HepG2 (cell line): ENCODE measurements at regions not wholly inside any gene's neighbourhood (a gene's known extent, or its start where the extent isn't known, plus 50 kb on each side); places are given as distances from the start of the nearest gene placed in this dataset.

Experiments used
- ATAC-seq: fragments of 200-7000 bp; cut with Tn5 transposase; 3 replicates; pipeline ENCODE4 v1.9.1; 2020; ENCODE audit warnings: mild to moderate bottlenecking, moderate library complexity
- BruUV-seq: library from RNA; stranded (reverse); fragments of 400-500 nt; replicated peaks from 2 replicates; lab custom pipeline; 2021; lab: Mats Ljungman, UMichigan
- CTCF ChIA-PET: fragments of 300-600 bp; formaldehyde crosslinking; extraction: SDS; loops from one replicate; lab custom pipeline; 2021; ENCODE audit warnings: low total read pairs, inconsistent platforms, low intra/inter-chr PET ratio; lab: Yijun Ruan, JAX
- POLR2A ChIA-PET: fragments of 350-600 bp; sonication (Branson Sonifier 250); formaldehyde crosslinking; loops from one replicate; lab custom pipeline; 2020; ENCODE audit warnings: antibody characterized with exemption, inconsistent platforms; lab: Yijun Ruan, JAX
- DNase-seq: peaks from one replicate; pipeline ENCODE4 v3.0.0-alpha.2; 2015; ENCODE audit warnings: low spot score
- FAIRE-seq: peaks from 3 replicates; lab custom pipeline; 2011; peaks lifted over from hg19 to GRCh38; lab: Jason Lieb, UNC
- H2AFZ ChIP-seq: one replicate; pipeline ENCODE4 v1.6.1; 2011; ENCODE audit warnings: low read length, inconsistent platforms
- H3K27ac ChIP-seq: fragments of 300-600 bp; 3 replicates; pipeline ENCODE4 v1.8.0; 2011; ENCODE audit warnings: mixed run types, mild to moderate bottlenecking, mixed read lengths, low read length, inconsistent platforms; ENCODE audit not compliant: insufficient read depth; ENCODE audit errors: extremely low read length
- H3K27me3 ChIP-seq, 2 experiments: fragments of 200-600 bp in 1 of 2; 2 replicates in 1 of 2; 3 replicates in 1 of 2; pipeline versions ENCODE4 v1.6.0 to v1.8.0; 2011; ENCODE audit warnings: low read length in 2 of 2, mild to moderate bottlenecking in 2 of 2, moderate library complexity in 2 of 2, inconsistent platforms in 1 of 2; ENCODE audit not compliant: insufficient read depth in 2 of 2, control insufficient read depth in 1 of 2
- H3K36me3 ChIP-seq, 2 experiments: fragments of 200-600 bp in 1 of 2; replicated peaks in 1 of 2; 2 replicates in 1 of 2; 3 replicates in 1 of 2; pipeline versions ENCODE4 v1.5.1 to v1.8.0; 2011; ENCODE audit warnings: low read length in 2 of 2, inconsistent platforms in 1 of 2; ENCODE audit not compliant: insufficient read depth in 2 of 2, control insufficient read depth in 1 of 2
- H3K4me1 ChIP-seq: 2 replicates; pipeline ENCODE4 v1.5.1; 2012; ENCODE audit warnings: low read length, inconsistent platforms; ENCODE audit not compliant: insufficient read depth
- H3K4me2 ChIP-seq: 2 replicates; pipeline ENCODE4 v1.6.0; 2011; ENCODE audit warnings: low read depth, low read length, inconsistent platforms
- H3K4me3 ChIP-seq, 3 experiments: fragments of 200-600 bp in 1 of 3; sonication (generic), shearing (Covaris generic) in 1 of 3; replicated peaks in 1 of 3; 2 replicates each; pipeline ENCODE4 v1.5.1; 2011 to 2016; ENCODE audit warnings: low read length in 3 of 3, inconsistent platforms in 2 of 3, low read depth in 2 of 3, mild to moderate bottlenecking in 2 of 3, control low read depth in 1 of 3, mixed read lengths in 1 of 3; ENCODE audit not compliant: insufficient read depth in 1 of 3
- H3K79me2 ChIP-seq: one replicate; pipeline ENCODE4 v1.6.1; 2011; ENCODE audit warnings: low read length, inconsistent platforms; ENCODE audit not compliant: insufficient read depth
- H3K9ac ChIP-seq: 2 replicates; pipeline ENCODE4 v1.6.0; 2011; ENCODE audit warnings: mild to moderate bottlenecking, low read depth, low read length, inconsistent platforms; ENCODE audit not compliant: insufficient read depth
- H3K9me3 ChIP-seq: 2 replicates; pipeline ENCODE4 v1.5.1; 2012; ENCODE audit warnings: mild to moderate bottlenecking, low read length
- H4K20me1 ChIP-seq: 2 replicates; pipeline ENCODE4 v1.6.0; 2011; ENCODE audit warnings: inconsistent platforms, mild to moderate bottlenecking, low read length, moderate library complexity; ENCODE audit not compliant: insufficient read depth
- FOXK2 ChIP-seq: fragments of 450-650 bp; IDR thresholded peaks from 2 replicates; pipeline ENCODE4 v1.6.1; 2016
- GPN1 ChIP-seq: sonication (generic); formaldehyde crosslinking; IDR thresholded peaks from 2 replicates; pipeline ENCODE4 v1.5.1; 2020; ENCODE audit warnings: missing genetic modification reagents, borderline replicate concordance
- MAFK ChIP-seq, 2 experiments: IDR thresholded peaks in 1 of 2; conservative IDR thresholded peaks in 1 of 2; 2 replicates each; pipeline ENCODE4 v1.6.1; 2011; ENCODE audit warnings: improper control_type of control experiment in 2 of 2, low read length in 2 of 2
- NBN ChIP-seq: fragments of 450-650 bp; conservative IDR thresholded peaks from 2 replicates; pipeline ENCODE4 v1.6.1; 2017
- PHB2 ChIP-seq: fragments of 450-650 bp; IDR thresholded peaks from 2 replicates; pipeline ENCODE4 v1.6.1; 2018; ENCODE audit not compliant: partially characterized antibody
- SNAPC5 ChIP-seq: sonication (generic); formaldehyde crosslinking; IDR thresholded peaks from 2 replicates; pipeline ENCODE4 v1.8.1; 2023; ENCODE audit warnings: mild to moderate bottlenecking, missing genetic modification reagents, borderline replicate concordance
- SRSF1 ChIP-seq: fragments of 200-400 bp; formaldehyde crosslinking; optimal IDR thresholded peaks from 2 replicates; pipeline ENCODE3; 2017; ENCODE audit warnings: mild to moderate bottlenecking, low read depth, low read length, moderate library complexity
- ZFP36L2 ChIP-seq: sonication (generic); formaldehyde crosslinking; IDR thresholded peaks from 2 replicates; pipeline ENCODE4 v1.4.0; 2020; ENCODE audit warnings: missing genetic modification reagents
- ZNF18 ChIP-seq: sonication (generic); formaldehyde crosslinking; IDR thresholded peaks from 2 replicates; pipeline ENCODE4 v1.8.0; 2022; ENCODE audit warnings: mild to moderate bottlenecking, missing genetic modification reagents; ENCODE audit not compliant: insufficient replicate concordance
- ZNF691 ChIP-seq: sonication (generic); formaldehyde crosslinking; IDR thresholded peaks from 2 replicates; pipeline ENCODE4 v1.4.0; 2020; ENCODE audit warnings: missing genetic modification reagents, low read depth, mild to moderate bottlenecking, borderline replicate concordance
- ZNF773 ChIP-seq: sonication (generic); formaldehyde crosslinking; IDR thresholded peaks from 2 replicates; pipeline ENCODE4 v1.4.0; 2020; ENCODE audit warnings: missing genetic modification reagents, borderline replicate concordance
- ZSCAN30 ChIP-seq: sonication (generic); formaldehyde crosslinking; IDR thresholded peaks from 2 replicates; pipeline ENCODE4 v1.5.0; 2020; ENCODE audit warnings: mild to moderate bottlenecking, missing genetic modification reagents
- WGBS: methylation state at CpG from one replicate; pipeline ENCODE4 v1.1.6; 2017; ENCODE audit warnings: low lambda C conversion rate; 5-methylcytosine and 5-hydroxymethylcytosine counted together
- in situ Hi-C: cut with HindIII; loops from 2 replicates; pipeline ENCODE4 v1.10.0; 2017; ENCODE audit warnings: low pct_unique_long_range_greater_than_20kb; ENCODE audit not compliant: extremely low pct_ligation_motif_present
- intact Hi-C: fragments of 100-400 bp; cut with micrococcal nuclease; formaldehyde crosslinking; loops from one replicate; pipeline ENCODE4 v1.10.0; 2022; ENCODE audit not compliant: unreplicated experiment

GRCh38 chr3:182104881-182105280 lies 393.2 kb downstream of the SOX2 start:
- H4K20me1 ChIP-seq, result no peaks in the 10 kb centered on the region
- H3K36me3 ChIP-seq, result no peaks in the 10 kb centered on the region
- CTCF ChIA-PET, result no interaction called here
- H3K4me1 ChIP-seq, result no peaks in the 10 kb centered on the region
- H3K9ac ChIP-seq, result no peak overlapping the region
- H3K4me3 ChIP-seq, result no peak overlapping the region
- no peak overlapping the region for H3K4me2 ChIP-seq
- H3K27ac ChIP-seq, result no peak overlapping the region
- no peaks in the 10 kb centered on the region for H3K79me2 ChIP-seq
- TF ChIP-seq ZNF773 (CRISPR knock-in tag), result no peak
- no peak for TF ChIP-seq ZNF18 (CRISPR knock-in tag)
- no peak for TF ChIP-seq NBN
- TF ChIP-seq MAFK (conservative IDR thresholded peaks at IDR 0.05 in 1 of 2, IDR thresholded peaks at IDR 0.05 in 1 of 2; ENCODE audit: low read length in 2 of 2), result no peak
- no peak for TF ChIP-seq SNAPC5
- no peak for TF ChIP-seq PHB2
- no peak for TF ChIP-seq ZFP36L2
- TF ChIP-seq ZSCAN30 (CRISPR knock-in tag), result no peak
- no peak for TF ChIP-seq ZNF691 (CRISPR knock-in tag)
- TF ChIP-seq FOXK2, result no peak
- no peak for TF ChIP-seq GPN1 (CRISPR knock-in tag)
- no peak for TF ChIP-seq SRSF1
- TF ChIP-seq, all 625 proteins: peak for 0
- 2% methylated on average over 4 of the region's 4 CpGs for WGBS
- in situ Hi-C loops, result no loop called here
- H3K27me3 ChIP-seq, result no peaks in the 10 kb centered on the region
- POLR2A ChIA-PET, result no interaction called here
- intact Hi-C loops, result no loop called here
- H2AFZ ChIP-seq, result no peak overlapping the region
- DNase-seq (no peak), ATAC-seq (no peak), FAIRE-seq (no peak)
- H3K9me3 ChIP-seq, result peaks cover 7% of the 10 kb centered on the region; the same call in 1 of the 2 replicates
- BruUV-seq, result no TSS peak
